NCI-H2227 treated with DMSO at 0.1 percent for 48 hours (cell line): ENCODE measurements at regions not wholly inside any gene's neighbourhood (a gene's known extent, or its start where the extent isn't known, plus 50 kb on each side); places are given as distances from the start of the nearest gene placed in this dataset.

ENCODE experiments used
- DNase-seq: peaks from one replicate; lab custom pipeline; 2025; lab: John Stamatoyannopoulos, UW

- no peak for DNase-seq
Observed at GRCh38 chr15:91473894-91474545, 374.0 kb downstream of the SV2B start.

- DNase-seq = no peak
Observed at GRCh38 chr15:91476861-91477260, 376.6 kb upstream of the SLCO3A1 start.

GRCh38 chr15:91478717-91479191 lies 374.8 kb upstream of the SLCO3A1 start:
- no peak for DNase-seq

- no peak for DNase-seq
Observed at GRCh38 chr15:91480426-91480825, 373.1 kb upstream of the SLCO3A1 start.

- DNase-seq = no peak
Observed at GRCh38 chr15:91482799-91483198, 370.7 kb upstream of the SLCO3A1 start.

- no peak for DNase-seq
Observed at GRCh38 chr15:91484141-91484540, 369.4 kb upstream of the SLCO3A1 start.

GRCh38 chr15:91488452-91488851 lies 365.1 kb upstream of the SLCO3A1 start:
- DNase-seq = no peak

GRCh38 chr15:91490211-91490610 lies 363.3 kb upstream of the SLCO3A1 start:
- no peak for DNase-seq

- no peak for DNase-seq
Observed at GRCh38 chr15:91491101-91491950, 362.2 kb upstream of the SLCO3A1 start.

GRCh38 chr15:91496754-91497691 lies 356.5 kb upstream of the SLCO3A1 start:
- no peak for DNase-seq

- DNase-seq = no peak
Observed at GRCh38 chr15:91498046-91498748, 355.3 kb upstream of the SLCO3A1 start.

- DNase-seq = no peak
Observed at GRCh38 chr15:91498749-91499062, 354.8 kb upstream of the SLCO3A1 start.

- no peak for DNase-seq
Observed at GRCh38 chr15:91499774-91500383, 353.6 kb upstream of the SLCO3A1 start.

GRCh38 chr15:91508633-91509032 lies 344.9 kb upstream of the SLCO3A1 start:
- DNase-seq = no peak

GRCh38 chr15:91514147-91514546 lies 339.4 kb upstream of the SLCO3A1 start:
- no peak for DNase-seq

GRCh38 chr15:91515188-91515754 lies 338.2 kb upstream of the SLCO3A1 start:
- no peak for DNase-seq

GRCh38 chr15:91516866-91517265 lies 336.6 kb upstream of the SLCO3A1 start:
- peak; percentile 12 for DNase-seq

GRCh38 chr15:91517491-91518200 lies 335.9 kb upstream of the SLCO3A1 start:
- no peak for DNase-seq

GRCh38 chr15:91520850-91521249 lies 332.7 kb upstream of the SLCO3A1 start:
- no peak for DNase-seq

GRCh38 chr15:91521548-91521947 lies 332.0 kb upstream of the SLCO3A1 start:
- no peak for DNase-seq
